ENCODE measurements at regions not wholly inside any gene's neighbourhood (a gene's known extent, or its start where the extent isn't known, plus 50 kb on each side); places are given as distances from the start of the nearest gene placed in this dataset.

- TF ChIP-seq ESRRA (CRISPR knock-in tag; IDR thresholded peaks at IDR 0.05; ENCODE audit: borderline replicate concordance) (no peak), ATF3 (CRISPR knock-in tag; conservative IDR thresholded peaks at IDR 0.05) (no peak), HMGXB4 (CRISPR knock-in tag; IDR thresholded peaks at IDR 0.05) (no peak), KAT7 (CRISPR knock-in tag; IDR thresholded peaks at IDR 0.05; ENCODE audit: borderline replicate concordance) (no peak), ZBTB43 (CRISPR knock-in tag; IDR thresholded peaks at IDR 0.05) (no peak), ATF1 (CRISPR knock-in tag; IDR thresholded peaks at IDR 0.05) (no peak), NFYB (CRISPR knock-in tag; conservative IDR thresholded peaks at IDR 0.05; ENCODE audit: low read depth) (no peak), JUN (CRISPR knock-in tag; IDR thresholded peaks at IDR 0.05) (no peak)
- TF ChIP-seq, protein P1, sequence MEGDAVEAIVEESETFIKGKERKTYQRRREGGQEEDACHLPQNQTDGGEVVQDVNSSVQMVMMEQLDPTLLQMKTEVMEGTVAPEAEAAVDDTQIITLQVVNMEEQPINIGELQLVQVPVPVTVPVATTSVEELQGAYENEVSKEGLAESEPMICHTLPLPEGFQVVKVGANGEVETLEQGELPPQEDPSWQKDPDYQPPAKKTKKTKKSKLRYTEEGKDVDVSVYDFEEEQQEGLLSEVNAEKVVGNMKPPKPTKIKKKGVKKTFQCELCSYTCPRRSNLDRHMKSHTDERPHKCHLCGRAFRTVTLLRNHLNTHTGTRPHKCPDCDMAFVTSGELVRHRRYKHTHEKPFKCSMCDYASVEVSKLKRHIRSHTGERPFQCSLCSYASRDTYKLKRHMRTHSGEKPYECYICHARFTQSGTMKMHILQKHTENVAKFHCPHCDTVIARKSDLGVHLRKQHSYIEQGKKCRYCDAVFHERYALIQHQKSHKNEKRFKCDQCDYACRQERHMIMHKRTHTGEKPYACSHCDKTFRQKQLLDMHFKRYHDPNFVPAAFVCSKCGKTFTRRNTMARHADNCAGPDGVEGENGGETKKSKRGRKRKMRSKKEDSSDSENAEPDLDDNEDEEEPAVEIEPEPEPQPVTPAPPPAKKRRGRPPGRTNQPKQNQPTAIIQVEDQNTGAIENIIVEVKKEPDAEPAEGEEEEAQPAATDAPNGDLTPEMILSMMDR (IDR thresholded peaks at IDR 0.05), result no peak
- TF ChIP-seq, protein P2, sequence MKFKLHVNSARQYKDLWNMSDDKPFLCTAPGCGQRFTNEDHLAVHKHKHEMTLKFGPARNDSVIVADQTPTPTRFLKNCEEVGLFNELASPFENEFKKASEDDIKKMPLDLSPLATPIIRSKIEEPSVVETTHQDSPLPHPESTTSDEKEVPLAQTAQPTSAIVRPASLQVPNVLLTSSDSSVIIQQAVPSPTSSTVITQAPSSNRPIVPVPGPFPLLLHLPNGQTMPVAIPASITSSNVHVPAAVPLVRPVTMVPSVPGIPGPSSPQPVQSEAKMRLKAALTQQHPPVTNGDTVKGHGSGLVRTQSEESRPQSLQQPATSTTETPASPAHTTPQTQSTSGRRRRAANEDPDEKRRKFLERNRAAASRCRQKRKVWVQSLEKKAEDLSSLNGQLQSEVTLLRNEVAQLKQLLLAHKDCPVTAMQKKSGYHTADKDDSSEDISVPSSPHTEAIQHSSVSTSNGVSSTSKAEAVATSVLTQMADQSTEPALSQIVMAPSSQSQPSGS (CRISPR knock-in tag; IDR thresholded peaks at IDR 0.05; ENCODE audit: borderline replicate concordance, low read depth), result no peak
- TF ChIP-seq, protein P3, sequence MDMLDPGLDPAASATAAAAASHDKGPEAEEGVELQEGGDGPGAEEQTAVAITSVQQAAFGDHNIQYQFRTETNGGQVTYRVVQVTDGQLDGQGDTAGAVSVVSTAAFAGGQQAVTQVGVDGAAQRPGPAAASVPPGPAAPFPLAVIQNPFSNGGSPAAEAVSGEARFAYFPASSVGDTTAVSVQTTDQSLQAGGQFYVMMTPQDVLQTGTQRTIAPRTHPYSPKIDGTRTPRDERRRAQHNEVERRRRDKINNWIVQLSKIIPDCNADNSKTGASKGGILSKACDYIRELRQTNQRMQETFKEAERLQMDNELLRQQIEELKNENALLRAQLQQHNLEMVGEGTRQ (CRISPR knock-in tag; IDR thresholded peaks at IDR 0.05), result no peak
Observed at GRCh38 chr2:67904966-67905365, 157.8 kb downstream of the C1D start.
